ENCODE measurements at regions not wholly inside any gene's neighbourhood (a gene's known extent, or its start where the extent isn't known, plus 50 kb on each side); places are given as distances from the start of the nearest gene placed in this dataset.
A peak's percentile ranks its signal among the peaks of the same experiment; 100 is the strongest.
"Not testable (repeated sequence)": the region's sequence is repeated elsewhere in the genome, so short reads cannot be mapped to it uniquely, and the experiment has no call there.

GRCh38 chr5:143962201-143962600 is 150.2 kb downstream of the HMHB1 start:
- no peak for DNase-seq

GRCh38 chr5:143964919-143965318 is 153.0 kb downstream of the HMHB1 start:
- DNase-seq = no peak

GRCh38 chr5:143966280-143966679 is 154.3 kb downstream of the HMHB1 start:
- DNase-seq = no peak

GRCh38 chr5:143968071-143968878 is 156.3 kb downstream of the HMHB1 start:
- peak; percentile 43 for DNase-seq

GRCh38 chr5:143970159-143970558 is 158.2 kb downstream of the HMHB1 start:
- no peak for DNase-seq

GRCh38 chr5:143972068-143972467 is 160.1 kb downstream of the HMHB1 start:
- DNase-seq = no peak

- DNase-seq = no peak
These were observed 164.1 kb downstream of the HMHB1 start for GRCh38 chr5:143976055-143976454.

- DNase-seq = no peak
These were observed 166.0 kb downstream of the HMHB1 start for GRCh38 chr5:143977891-143978461.

- no peak for DNase-seq
These were observed 167.2 kb downstream of the HMHB1 start for GRCh38 chr5:143979044-143979690.

GRCh38 chr5:143980506-143980905 is 168.5 kb downstream of the HMHB1 start:
- DNase-seq = no peak

- DNase-seq = not testable (repeated sequence)
These were observed 171.0 kb downstream of the HMHB1 start for GRCh38 chr5:143982957-143983356.

GRCh38 chr5:143985832-143986515 is 174.0 kb downstream of the HMHB1 start:
- DNase-seq = no peak

- DNase-seq = no peak
These were observed 174.7 kb downstream of the HMHB1 start for GRCh38 chr5:143986516-143987212.

GRCh38 chr5:143987264-143987663 is 175.3 kb downstream of the HMHB1 start:
- no peak for DNase-seq

GRCh38 chr5:143987751-143988560 is 176.0 kb downstream of the HMHB1 start:
- DNase-seq = no peak

- no peak for DNase-seq
These were observed 178.0 kb downstream of the YIPF5 start for GRCh38 chr5:143992496-143992895.

GRCh38 chr5:144002876-144003275 is 167.6 kb downstream of the YIPF5 start:
- no peak for DNase-seq

GRCh38 chr5:144003636-144004035 is 166.8 kb downstream of the YIPF5 start:
- no peak for DNase-seq

GRCh38 chr5:144004146-144004545 is 166.3 kb downstream of the YIPF5 start:
- no peak for DNase-seq

GRCh38 chr5:144004751-144005150 is 165.7 kb downstream of the YIPF5 start:
- DNase-seq = no peak

GRCh38 chr5:144009116-144009515 is 161.3 kb downstream of the YIPF5 start:
- no peak for DNase-seq

- DNase-seq = no peak
These were observed 159.1 kb downstream of the YIPF5 start for GRCh38 chr5:144011388-144011787.

Data from NCI-H1105 treated with DMSO at 0.1 percent for 48 hours (cell line).